GM19395 (cell line): ENCODE measurements at regions not wholly inside any gene's neighbourhood (a gene's known extent, or its start where the extent isn't known, plus 50 kb on each side); places are given as distances from the start of the nearest gene placed in this dataset.

Experiments used
- ATAC-seq: cut with Tn5 transposase; IDR thresholded peaks from one replicate; pipeline ENCODE4 v1.9.1; 2021; ENCODE audit warnings: mild to moderate bottlenecking, moderate library complexity; ENCODE audit not compliant: unreplicated experiment

DNA sequence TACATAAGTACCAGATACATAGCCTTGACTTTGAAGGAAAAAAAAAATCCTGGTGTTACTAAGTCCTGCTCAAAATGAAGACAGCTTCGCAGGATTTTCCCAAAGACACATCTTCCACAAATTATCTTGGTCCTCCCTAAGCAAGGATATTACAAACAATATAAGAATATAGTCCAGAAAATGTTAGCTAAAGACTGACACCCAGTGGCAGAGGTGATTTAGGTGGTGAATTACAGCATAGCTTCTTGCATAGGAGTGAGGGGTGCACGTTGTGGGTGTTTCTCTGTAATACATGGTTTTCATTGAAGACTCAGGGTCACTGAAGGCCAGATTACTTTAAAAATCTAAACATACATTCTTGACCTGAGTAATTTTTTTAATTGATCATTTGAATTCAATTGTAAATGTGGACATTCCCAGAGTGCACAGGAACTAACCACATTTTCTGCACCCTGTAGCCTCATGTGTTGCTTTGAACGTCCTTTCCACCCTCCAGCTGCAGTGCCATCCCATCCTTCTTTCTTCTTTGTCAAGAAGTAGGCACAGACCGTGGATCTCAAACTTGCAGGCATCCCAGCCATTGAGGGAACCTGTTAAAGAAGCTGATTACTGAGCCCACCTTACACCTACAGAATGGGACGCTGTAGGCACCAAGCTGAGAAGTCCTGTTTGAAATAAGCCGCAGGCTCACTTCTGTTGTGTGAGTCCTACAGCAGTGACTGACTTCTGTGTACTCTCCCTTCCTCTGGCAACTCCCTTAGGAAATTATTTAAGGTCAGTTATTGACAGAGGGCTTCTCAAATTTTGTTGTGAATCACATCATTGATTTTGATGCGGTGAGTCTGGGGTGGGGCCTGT, 102.6 kb downstream of the PERP start:
- ATAC-seq, result no peak

DNA sequence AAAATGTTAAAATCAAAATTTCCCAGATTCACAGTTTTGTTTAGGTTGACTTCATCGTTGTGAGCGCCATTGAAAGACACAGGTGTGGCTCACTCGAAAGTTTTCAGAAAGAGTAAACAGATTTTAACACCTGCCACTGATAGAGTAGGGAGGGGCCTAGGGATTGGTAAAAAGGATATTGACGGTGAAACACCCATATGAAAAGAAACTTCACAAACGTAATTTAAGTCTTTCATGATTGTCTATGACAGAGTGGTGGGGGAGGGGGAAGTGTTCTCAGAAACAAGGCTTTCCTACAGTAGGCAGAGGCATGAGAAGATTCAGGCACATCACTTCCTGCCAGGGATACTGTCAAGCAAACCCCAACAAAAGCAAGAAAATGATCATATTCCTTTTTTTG, 101.4 kb downstream of the PERP start:
- ATAC-seq, result no peak

DNA sequence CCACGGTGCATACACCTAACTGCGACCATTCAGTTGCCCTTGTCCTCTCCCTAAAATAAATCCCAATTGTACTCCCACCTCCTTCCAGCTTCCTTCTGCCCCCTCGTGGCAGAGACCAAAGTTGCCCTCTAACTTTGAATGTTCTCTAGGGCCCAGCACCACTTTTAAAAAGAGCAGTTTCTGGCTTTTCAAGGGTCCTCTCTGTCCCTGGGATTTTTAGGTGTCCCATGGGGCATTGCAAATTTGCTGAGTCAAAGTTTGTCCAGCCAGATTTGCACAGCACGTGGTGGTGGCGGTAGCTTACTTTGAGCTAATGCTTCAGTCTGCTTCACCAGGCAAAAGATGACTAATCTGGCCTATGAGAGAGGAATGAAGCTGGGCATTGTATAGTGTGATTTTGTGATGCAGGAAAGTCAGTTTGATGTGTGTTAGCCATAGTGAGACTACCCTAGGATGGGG, 100.2 kb downstream of the PERP start:
- no peak for ATAC-seq

DNA sequence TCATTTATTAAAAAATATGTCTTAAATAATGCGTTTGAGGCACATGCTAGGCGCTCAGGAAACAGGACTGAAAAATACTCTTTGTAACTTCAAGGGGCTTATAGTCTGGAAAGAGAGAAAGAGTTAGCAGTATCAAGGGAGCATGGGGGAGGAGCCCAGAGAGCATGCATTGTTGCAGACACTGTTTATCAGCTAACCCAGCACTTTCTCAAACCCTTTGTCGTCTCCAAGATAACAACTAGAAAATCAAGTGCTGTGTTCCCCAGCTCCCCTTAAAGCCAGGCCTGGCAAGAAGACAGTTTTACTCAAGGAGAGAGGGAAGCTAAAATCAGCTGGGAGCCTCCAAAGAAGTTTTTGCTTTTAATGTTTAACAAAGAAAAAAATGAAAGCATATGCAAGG, 98.4 kb downstream of the PERP start:
- ATAC-seq, result no peak

DNA sequence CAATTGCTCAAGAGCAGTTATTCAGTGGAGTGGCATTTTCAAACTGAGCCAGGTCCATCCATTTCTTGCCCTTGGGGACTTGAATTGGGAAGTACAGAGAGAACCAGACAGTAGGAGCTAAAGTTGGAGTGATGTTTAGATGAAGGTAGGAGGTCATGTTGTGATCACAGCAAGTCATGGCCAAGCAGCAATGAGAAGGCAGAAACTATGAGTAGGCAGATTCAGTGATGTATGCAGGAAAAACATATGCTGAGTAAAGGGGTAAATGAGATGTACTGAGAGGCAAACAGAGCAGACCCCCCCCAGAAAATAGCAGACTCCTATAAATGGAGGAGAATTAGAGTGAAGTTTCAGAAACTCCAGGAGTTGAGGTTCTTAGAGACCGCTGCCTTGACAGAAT, 95.8 kb downstream of the PERP start:
- no peak for ATAC-seq

DNA sequence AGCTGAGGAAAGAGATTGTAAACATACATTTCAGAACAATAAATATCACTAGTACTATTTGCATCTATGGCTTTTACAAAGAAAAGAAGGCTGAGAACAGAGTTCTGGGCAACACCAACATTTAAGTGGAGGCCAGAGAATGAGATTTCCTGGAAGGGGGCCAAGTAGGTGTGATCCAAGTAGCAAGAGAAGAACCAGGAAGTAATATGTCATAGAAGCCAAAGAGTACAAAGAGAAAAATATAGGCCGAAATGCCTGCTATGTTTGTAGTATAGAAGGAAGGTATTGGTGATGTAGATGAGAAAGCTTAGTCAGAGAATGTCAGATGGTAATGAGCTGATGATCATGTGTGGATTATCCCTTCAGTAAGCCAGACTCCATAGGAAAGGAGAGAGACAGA, 94.5 kb downstream of the PERP start:
- no peak for ATAC-seq

DNA sequence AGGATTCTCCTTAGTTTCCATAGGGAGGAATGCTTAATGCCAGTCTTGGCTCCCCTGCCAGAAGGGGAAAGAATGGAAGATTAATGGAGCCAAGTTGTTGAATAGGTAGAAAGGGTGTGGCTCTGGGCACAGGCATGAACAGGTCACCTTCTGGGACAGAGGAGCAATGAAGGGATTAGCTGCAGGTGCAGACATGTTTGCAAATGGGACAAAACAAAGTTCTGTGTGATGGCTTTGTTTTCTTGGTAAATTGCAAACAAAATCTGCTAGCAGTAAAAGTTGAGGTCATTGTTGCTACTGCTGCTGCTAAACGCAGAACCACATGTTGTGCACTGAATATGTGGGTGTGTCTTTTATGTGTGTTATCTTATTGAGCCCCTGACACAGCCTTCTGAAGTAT, 93.3 kb downstream of the PERP start:
- ATAC-seq, result no peak

DNA sequence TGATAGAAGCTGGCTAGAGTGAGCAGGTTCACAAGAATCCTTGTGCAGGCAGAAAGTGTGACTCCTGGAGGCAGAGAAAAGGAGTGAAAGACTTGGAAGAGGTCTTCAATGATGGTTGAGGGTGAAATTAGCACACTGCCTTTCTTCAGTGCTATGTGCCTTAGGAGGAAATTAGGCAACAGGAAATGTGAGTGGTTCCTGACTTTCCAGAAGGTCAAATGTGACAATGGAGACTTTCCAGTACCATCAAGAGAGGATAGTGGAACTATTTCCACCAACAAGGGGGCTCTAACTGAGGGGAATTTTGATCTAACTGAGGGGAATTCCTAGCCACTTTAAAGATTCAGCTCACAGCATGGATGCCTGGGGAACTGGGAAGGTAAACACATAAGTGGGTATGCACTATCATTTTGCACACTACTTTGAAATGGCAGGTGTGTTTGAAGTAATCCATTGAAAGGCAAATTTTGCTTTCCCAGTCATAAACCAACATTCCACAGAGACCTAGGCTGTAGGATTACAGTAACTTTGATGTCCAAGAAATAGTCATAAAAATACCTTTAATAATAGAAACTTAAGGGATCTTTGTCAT, 90.0 kb downstream of the PERP start:
- no peak for ATAC-seq

DNA sequence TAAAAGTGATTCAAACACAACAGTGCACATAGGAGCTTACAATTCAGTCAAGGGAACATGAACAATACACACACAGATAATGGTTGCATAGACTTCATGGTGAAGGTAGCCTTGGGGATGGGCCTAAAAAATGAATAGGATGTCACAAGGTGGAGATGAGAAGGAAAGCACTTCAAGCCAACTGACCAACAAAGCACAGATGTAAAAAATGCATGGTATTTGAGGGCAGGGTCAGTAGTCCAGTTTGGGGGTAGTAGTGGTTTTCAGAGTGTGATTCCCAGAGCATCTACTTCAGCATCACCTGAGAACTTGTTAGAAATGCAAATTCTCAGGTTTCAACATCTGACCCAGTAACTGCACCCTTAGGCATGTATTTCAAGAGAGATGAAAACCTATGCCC, 88.9 kb downstream of the PERP start:
- no peak for ATAC-seq

DNA sequence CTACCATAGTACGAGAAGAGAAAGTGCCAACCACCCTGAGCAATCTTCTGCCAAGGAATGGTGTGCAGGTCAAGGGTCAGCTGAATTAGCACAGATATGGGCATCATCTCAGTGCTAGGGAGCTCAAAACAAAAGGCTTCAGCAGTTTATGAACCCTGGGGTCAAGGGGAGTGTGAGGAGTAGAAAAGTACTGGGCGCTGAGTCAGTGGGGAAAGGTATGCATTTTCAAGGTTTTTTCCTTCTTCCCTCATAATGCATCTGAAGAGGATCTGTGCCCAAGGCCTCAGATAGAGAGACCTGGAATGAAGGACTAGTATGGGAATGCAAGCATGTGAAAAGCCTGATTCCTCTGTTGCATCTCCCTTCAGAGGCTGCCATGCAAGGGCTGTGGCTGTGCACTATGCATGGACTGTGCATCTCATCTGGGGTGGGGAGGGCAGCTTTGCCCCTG, 81.7 kb downstream of the PERP start:
- ATAC-seq, result no peak

DNA sequence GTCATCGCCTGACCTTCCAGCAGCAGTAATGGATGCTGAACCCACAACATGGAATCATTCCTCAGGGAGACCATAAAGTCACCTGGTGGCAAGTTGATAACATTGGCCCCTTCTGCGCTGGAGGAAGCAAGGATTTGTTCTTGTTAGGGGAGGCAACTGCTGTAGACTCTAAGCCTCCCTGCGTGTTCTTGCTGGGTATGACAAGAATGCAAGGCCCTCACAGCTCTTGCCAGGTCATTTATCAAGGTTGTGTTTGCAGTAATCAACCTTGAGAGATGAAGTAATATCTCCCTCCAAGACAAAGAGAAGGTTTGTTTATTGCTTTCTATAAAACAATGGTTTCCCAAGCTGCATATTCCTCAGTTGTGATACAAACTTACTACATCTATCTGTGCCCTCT, 80.9 kb downstream of the PERP start:
- ATAC-seq, result no peak

DNA sequence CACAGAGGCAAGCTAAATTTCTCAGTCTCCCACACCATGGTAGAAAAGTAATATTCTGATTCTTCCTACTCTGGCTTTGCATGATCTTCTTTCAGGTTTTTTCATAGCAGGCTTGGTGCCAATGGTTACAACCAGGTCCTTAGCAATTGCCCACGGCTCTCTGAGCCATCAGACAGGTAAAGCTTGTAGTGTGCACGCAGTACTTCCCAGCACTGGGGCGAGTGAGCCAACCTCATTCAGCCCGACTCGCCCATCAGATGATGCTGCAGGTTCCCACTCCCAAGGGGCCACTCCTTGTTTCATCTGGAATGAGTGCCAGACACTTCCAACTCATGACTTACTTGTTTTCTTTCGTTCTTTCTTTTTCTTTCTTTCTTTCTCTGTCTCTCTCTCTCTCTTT, 78.3 kb downstream of the PERP start:
- ATAC-seq, result no peak

DNA sequence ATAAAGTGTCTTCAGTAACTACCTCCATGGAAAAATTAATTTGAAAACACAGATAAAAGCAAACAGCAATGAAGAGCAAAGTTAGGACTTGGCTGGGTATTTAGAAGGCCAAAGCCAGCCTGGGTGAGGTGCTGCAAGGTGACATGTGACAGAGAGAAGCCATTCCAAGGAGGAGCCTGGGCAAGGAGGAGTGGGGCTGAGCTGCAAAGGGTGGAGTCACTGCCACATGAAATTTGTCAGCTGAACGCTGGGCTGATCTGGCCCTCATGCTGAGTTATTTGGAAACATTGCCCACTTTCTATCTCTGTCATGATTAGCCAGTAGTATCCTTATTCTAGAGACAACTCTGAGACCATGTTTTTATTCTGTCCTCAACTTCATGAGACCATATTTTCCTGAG, 76.3 kb downstream of the PERP start:
- ATAC-seq, result no peak

DNA sequence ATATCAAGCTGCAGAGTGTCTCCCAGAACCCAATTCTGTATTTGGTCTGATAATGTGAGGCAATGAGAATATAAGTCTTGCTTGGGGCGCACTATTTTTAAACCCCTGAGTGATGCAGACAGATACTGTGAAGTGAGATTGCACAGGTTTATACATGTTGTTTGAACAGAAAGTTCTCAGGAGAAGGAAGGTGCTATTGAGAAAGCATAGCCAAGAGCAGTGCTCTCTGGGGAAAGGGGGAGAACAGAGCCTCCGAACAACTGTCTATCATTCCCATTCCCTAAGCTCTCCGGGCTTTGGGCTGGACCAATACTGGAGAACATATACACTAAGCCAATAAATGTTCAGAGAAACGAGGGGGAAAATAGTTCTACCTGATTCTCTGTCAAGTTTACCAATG, 75.8 kb downstream of the PERP start:
- ATAC-seq, result no peak

DNA sequence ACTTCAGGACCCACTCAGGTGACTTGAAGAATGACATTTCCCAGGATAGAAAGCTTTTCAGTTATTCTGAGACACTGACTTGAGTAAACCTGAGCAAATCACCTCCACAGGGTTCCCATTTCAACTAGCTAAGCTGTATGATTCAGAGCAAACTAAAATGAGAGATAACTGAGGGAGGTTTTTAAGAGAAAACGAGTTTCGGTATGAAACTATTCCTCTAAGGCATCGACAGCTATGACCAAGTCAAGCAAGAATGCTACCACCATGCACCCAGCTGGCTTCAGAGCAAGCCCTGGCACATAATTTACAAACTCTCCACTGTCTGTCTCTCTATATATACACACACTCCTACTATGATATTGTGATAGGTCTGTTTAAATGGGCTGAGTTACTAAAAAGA, 75.4 kb downstream of the PERP start:
- no peak for ATAC-seq

DNA sequence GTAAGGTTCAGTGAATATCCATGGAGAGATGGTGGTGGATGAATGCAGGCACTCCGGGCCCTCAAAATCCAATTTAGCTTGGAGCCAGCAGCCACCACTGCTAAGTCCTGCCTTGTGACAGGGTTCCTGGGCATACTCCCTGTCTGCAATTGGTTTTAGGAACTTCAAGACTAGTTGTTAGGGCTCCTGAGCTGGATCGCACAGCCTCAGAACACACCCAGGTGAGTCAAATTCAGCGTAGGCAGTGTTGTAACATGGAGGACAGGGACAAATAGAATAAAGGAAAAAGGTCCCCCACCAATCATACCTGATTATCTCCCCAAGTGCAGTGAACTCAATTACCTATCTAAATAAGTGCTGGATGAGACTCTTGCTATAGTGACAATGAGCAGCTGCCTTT, 74.6 kb downstream of the PERP start:
- no peak for ATAC-seq

DNA sequence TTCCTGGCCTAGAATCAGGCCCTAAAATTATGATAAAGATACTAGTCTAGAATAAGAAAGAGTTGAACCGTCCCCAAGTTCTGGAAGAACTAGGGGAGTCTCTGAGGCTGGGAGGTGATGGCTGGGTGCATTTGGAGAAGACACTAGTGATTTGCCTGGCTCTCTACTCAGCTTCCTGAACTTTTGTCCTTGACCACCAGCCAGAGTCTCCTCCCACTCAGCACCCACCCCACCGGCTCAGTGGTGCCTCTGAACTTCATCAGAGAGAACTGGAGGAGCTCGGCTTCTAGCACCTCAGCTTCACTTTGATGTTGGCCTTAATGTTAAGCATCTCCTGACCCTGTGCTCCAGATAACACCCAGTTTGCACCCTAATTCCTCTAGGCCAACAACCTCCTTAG, 73.0 kb downstream of the PERP start:
- ATAC-seq, result no peak

DNA sequence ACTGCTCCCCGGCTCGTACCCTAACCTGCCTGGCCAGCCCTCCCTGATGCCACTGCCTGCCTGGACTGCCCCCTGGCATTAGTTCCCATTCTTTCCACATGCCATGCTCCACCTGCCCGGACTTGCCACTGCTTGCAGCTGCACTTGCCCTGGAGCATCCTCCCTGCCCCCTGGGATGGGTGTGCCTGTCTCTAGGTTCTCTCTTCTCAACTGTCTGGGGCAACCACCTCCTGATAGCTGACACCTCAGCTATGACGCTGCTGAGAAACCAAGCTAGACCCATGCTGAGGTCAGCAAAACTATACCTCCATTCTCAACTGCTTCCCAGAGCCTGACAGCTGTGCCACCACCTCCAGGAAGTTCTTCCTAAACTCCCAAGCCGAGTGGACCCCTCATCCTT, 72.1 kb downstream of the PERP start:
- ATAC-seq, result no peak

DNA sequence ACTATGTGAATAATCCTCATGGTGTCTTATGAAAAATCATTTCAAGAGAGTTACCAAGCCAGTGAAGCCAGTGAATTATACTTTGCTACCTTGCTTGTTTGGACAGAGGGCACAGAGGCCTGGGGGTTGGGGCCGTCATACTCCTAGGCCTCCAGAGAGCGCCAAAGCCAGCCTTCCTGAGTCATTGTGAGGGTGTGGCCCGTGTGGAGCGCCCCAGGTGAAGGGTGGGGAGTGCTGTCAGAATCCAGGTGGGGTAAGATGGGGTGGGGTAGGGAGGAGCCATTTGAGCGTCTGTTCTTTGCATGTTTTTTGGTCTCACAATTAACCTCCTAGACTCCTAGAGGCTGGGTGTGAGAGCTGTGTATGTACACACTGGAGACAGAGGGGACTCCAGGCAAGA, 71.1 kb downstream of the PERP start:
- no peak for ATAC-seq

DNA sequence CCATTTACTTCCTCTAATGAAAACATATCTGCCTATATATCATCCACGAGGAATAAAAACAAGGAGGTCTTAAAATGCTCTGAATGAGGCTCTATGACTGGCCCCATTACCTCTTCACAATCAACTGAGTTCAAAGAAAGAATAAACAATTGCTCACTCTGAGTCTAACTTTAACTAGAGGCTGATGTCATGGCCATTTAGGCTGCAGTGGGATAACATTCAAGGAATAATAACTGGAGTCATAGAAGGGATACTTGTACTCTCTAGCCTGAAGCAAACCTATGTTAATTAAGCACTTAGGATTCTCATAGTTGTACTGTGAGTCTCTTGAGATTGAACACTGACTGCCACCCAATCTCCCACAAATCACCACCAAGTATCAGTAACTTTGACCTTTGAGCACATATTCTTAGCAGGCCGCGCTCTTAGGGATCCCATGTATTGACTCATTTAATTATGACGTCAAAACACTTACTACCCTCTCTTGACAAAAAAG, 70.2 kb downstream of the PERP start:
- ATAC-seq, result no peak

DNA sequence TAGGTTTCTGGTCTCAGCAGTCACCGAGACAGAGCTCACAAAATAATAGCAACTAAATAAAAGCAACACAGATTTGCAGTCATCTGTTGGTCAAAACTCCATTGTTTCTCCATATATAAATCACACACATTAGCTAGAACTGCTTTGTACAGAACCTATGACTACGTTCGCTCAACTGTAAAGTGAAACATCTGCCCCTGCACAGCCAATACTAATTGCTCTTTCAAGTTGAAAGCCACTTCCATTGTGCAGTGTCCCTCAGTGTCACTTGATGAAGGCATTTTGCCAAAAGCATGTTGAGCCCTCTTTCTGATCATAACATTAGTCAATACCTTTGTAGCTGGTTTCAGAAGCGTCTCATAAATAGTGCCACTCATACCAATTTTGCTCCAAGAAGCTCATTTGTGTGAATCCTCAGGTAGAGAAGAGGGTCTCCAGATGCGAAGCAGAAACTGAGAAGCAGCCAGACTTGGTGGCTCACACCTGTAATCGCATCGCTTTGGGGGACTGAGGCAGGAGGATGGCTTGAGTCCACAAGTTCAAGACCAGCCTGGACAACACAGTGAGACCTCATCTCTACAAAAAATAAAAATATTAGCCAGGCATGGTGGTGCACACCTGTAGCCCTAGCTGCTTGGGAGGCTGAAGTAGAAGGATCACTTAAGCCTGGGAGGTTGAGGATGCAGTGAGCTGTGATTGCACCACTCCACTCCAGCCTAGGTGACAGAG, 68.9 kb downstream of the PERP start:
- ATAC-seq, result no peak
